GM12878 (cell line): ENCODE measurements at regions not wholly inside any gene's neighbourhood (a gene's known extent, or its start where the extent isn't known, plus 50 kb on each side); places are given as distances from the start of the nearest gene placed in this dataset.

Source experiments
- BCL11A ChIP-seq: IDR thresholded peaks from 2 replicates; pipeline ENCODE4 v1.6.1; 2011; ENCODE audit warnings: low read depth, low read length
- CHD4 ChIP-seq: fragments of 200-600 bp; sonication (generic); IDR thresholded peaks from 2 replicates; pipeline ENCODE4 v1.6.1; 2016; ENCODE audit warnings: mild to moderate bottlenecking
- EP300 ChIP-seq, 2 experiments: fragments of 150-350 bp in 1 of 2; IDR thresholded peaks; 2 replicates each; pipeline ENCODE4 v1.6.1; 2011 to 2012; ENCODE audit warnings: low read depth in 2 of 2, low read length in 2 of 2, borderline replicate concordance in 1 of 2, improper control_type of control experiment in 1 of 2, inconsistent platforms in 1 of 2; ENCODE audit not compliant: control insufficient read depth in 1 of 2
- EZH2 ChIP-seq: IDR thresholded peaks from 2 replicates; pipeline ENCODE4 v1.6.1; 2012; ENCODE audit warnings: low read depth, mild to moderate bottlenecking, control low read depth, inconsistent platforms, low read length, borderline replicate concordance; ENCODE audit not compliant: control insufficient read depth
- JUNB ChIP-seq: IDR thresholded peaks from 2 replicates; pipeline ENCODE4 v1.6.1; 2016; ENCODE audit warnings: antibody characterized with exemption, mild to moderate bottlenecking
- NFIC ChIP-seq: IDR thresholded peaks from 2 replicates; pipeline ENCODE4 v1.6.1; 2012; ENCODE audit warnings: low read depth, mild to moderate bottlenecking, inconsistent platforms, low read length, moderate library complexity
- TAF1 ChIP-seq: IDR thresholded peaks from 2 replicates; pipeline ENCODE4 v1.6.1; 2011; ENCODE audit warnings: mild to moderate bottlenecking, low read depth, low read length, borderline replicate concordance
- TF ChIP-seq, protein P1 (sequence below): IDR thresholded peaks from 2 replicates; pipeline ENCODE4 v1.6.1; 2012; ENCODE audit warnings: low read length, inconsistent platforms
- TF ChIP-seq, protein P2 (sequence below): fragments of 450-650 bp; IDR thresholded peaks from 2 replicates; pipeline ENCODE4 v1.6.1; 2016; ENCODE audit warnings: mild to moderate bottlenecking, moderate library complexity, borderline replicate concordance
- TF ChIP-seq, protein P3 (sequence below), 3 experiments: IDR thresholded peaks in 2 of 3; conservative IDR thresholded peaks in 1 of 3; 2 replicates each; pipeline ENCODE4 v1.5.1; 2011; ENCODE audit warnings: low read depth in 3 of 3, low read length in 3 of 3, mild to moderate bottlenecking in 3 of 3, control low read depth in 2 of 3, moderate library complexity in 2 of 3, inconsistent platforms in 1 of 3, mixed read lengths in 1 of 3; ENCODE audit not compliant: control insufficient read depth in 2 of 3, insufficient read depth in 1 of 3; ENCODE audit errors: extremely low read depth in 1 of 3

GRCh38 chr13:73287831-73288230 is 229.0 kb downstream of the KLF5 start:
- TF ChIP-seq BCL11A (no peak), NFIC (no peak), CHD4 (no peak), EP300 (IDR thresholded peaks at IDR 0.05; ENCODE audit: borderline replicate concordance in 1 of 2, control insufficient read depth in 1 of 2, low read depth in 2 of 2, low read length in 2 of 2) (no peak), TAF1 (no peak), JUNB (no peak), EZH2 (no peak)
- TF ChIP-seq, protein P1, sequence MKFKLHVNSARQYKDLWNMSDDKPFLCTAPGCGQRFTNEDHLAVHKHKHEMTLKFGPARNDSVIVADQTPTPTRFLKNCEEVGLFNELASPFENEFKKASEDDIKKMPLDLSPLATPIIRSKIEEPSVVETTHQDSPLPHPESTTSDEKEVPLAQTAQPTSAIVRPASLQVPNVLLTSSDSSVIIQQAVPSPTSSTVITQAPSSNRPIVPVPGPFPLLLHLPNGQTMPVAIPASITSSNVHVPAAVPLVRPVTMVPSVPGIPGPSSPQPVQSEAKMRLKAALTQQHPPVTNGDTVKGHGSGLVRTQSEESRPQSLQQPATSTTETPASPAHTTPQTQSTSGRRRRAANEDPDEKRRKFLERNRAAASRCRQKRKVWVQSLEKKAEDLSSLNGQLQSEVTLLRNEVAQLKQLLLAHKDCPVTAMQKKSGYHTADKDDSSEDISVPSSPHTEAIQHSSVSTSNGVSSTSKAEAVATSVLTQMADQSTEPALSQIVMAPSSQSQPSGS = no peak
- TF ChIP-seq, protein P2, sequence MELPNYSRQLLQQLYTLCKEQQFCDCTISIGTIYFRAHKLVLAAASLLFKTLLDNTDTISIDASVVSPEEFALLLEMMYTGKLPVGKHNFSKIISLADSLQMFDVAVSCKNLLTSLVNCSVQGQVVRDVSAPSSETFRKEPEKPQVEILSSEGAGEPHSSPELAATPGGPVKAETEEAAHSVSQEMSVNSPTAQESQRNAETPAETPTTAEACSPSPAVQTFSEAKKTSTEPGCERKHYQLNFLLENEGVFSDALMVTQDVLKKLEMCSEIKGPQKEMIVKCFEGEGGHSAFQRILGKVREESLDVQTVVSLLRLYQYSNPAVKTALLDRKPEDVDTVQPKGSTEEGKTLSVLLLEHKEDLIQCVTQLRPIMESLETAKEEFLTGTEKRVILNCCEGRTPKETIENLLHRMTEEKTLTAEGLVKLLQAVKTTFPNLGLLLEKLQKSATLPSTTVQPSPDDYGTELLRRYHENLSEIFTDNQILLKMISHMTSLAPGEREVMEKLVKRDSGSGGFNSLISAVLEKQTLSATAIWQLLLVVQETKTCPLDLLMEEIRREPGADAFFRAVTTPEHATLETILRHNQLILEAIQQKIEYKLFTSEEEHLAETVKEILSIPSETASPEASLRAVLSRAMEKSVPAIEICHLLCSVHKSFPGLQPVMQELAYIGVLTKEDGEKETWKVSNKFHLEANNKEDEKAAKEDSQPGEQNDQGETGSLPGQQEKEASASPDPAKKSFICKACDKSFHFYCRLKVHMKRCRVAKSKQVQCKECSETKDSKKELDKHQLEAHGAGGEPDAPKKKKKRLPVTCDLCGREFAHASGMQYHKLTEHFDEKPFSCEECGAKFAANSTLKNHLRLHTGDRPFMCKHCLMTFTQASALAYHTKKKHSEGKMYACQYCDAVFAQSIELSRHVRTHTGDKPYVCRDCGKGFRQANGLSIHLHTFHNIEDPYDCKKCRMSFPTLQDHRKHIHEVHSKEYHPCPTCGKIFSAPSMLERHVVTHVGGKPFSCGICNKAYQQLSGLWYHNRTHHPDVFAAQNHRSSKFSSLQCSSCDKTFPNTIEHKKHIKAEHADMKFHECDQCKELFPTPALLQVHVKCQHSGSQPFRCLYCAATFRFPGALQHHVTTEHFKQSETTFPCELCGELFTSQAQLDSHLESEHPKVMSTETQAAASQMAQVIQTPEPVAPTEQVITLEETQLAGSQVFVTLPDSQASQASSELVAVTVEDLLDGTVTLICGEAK = no peak
- TF ChIP-seq, protein P3, sequence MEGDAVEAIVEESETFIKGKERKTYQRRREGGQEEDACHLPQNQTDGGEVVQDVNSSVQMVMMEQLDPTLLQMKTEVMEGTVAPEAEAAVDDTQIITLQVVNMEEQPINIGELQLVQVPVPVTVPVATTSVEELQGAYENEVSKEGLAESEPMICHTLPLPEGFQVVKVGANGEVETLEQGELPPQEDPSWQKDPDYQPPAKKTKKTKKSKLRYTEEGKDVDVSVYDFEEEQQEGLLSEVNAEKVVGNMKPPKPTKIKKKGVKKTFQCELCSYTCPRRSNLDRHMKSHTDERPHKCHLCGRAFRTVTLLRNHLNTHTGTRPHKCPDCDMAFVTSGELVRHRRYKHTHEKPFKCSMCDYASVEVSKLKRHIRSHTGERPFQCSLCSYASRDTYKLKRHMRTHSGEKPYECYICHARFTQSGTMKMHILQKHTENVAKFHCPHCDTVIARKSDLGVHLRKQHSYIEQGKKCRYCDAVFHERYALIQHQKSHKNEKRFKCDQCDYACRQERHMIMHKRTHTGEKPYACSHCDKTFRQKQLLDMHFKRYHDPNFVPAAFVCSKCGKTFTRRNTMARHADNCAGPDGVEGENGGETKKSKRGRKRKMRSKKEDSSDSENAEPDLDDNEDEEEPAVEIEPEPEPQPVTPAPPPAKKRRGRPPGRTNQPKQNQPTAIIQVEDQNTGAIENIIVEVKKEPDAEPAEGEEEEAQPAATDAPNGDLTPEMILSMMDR (IDR thresholded peaks at IDR 0.05 in 2 of 3, conservative IDR thresholded peaks at IDR 0.05 in 1 of 3; ENCODE audit: control insufficient read depth in 2 of 3, extremely low read depth in 1 of 3, insufficient read depth in 1 of 3, low read depth in 3 of 3, low read length in 3 of 3) = no peak
